8988T (cell line): ENCODE measurements at regions not wholly inside any gene's neighbourhood (a gene's known extent, or its start where the extent isn't known, plus 50 kb on each side); places are given as distances from the start of the nearest gene placed in this dataset.

Experiments
- DNase-seq: peaks from one replicate; pipeline ENCODE4 v3.0.0; 2011

GRCh38 chr5:143691287-143691944 is 120.5 kb upstream of the HMHB1 start:
- no peak for DNase-seq

GRCh38 chr5:143687604-143688003 is 124.4 kb upstream of the HMHB1 start:
- DNase-seq = no peak

- no peak for DNase-seq
Observed at GRCh38 chr5:143685246-143685815, 126.6 kb upstream of the HMHB1 start.

- DNase-seq = no peak
Observed at GRCh38 chr5:143683459-143683858, 128.5 kb upstream of the HMHB1 start.

- DNase-seq = no peak
Observed at GRCh38 chr5:143682929-143683386, 129.0 kb upstream of the HMHB1 start.

- DNase-seq = no peak
Observed at GRCh38 chr5:143682246-143682905, 129.6 kb upstream of the HMHB1 start.

- no peak for DNase-seq
Observed at GRCh38 chr5:143680672-143681259, 131.2 kb upstream of the HMHB1 start.

- DNase-seq = no peak
Observed at GRCh38 chr5:143679777-143680176, 132.2 kb upstream of the HMHB1 start.

GRCh38 chr5:143678148-143678905 is 133.6 kb upstream of the HMHB1 start:
- DNase-seq = no peak

- DNase-seq = no peak
Observed at GRCh38 chr5:143677403-143677802, 134.6 kb upstream of the HMHB1 start.

GRCh38 chr5:143676802-143677201 is 135.2 kb upstream of the HMHB1 start:
- DNase-seq = no peak

GRCh38 chr5:143674469-143674786 is 137.5 kb upstream of the HMHB1 start:
- DNase-seq = no peak

- DNase-seq = no peak
Observed at GRCh38 chr5:143673676-143674468, 138.1 kb upstream of the HMHB1 start.

- DNase-seq = no peak
Observed at GRCh38 chr5:143672806-143673205, 139.2 kb upstream of the HMHB1 start.

GRCh38 chr5:143671674-143672569 is 140.0 kb upstream of the HMHB1 start:
- DNase-seq = no peak

- no peak for DNase-seq
Observed at GRCh38 chr5:143671021-143671420, 140.9 kb upstream of the HMHB1 start.

GRCh38 chr5:143665866-143666265 is 146.1 kb upstream of the HMHB1 start:
- DNase-seq = no peak

- DNase-seq = no peak
Observed at GRCh38 chr5:143664623-143665022, 147.3 kb upstream of the HMHB1 start.

- no peak for DNase-seq
Observed at GRCh38 chr5:143663872-143664271, 148.1 kb upstream of the HMHB1 start.

- no peak for DNase-seq
Observed at GRCh38 chr5:143662020-143662419, 149.9 kb upstream of the HMHB1 start.

GRCh38 chr5:143660625-143661024 is 151.3 kb upstream of the HMHB1 start:
- DNase-seq = no peak
